Esophagus (tissue), 2 donors: ENCODE measurements at regions not wholly inside any gene's neighbourhood (a gene's known extent, or its start where the extent isn't known, plus 50 kb on each side); places are given as distances from the start of the nearest gene placed in this dataset.
"Not testable (repeated sequence)": the region's sequence is repeated elsewhere in the genome, so short reads cannot be mapped to it uniquely, and the experiment has no call there.

Source experiments
- H3K27ac ChIP-seq, 2 donors: one replicate each; pipeline ENCODE4 v1.5.1; 2013; ENCODE audit warnings: low read depth in 2 of 2, mild to moderate bottlenecking in 2 of 2, inconsistent platforms in 1 of 2, low read length in 1 of 2, moderate library complexity in 1 of 2
- H3K27me3 ChIP-seq, 2 donors: one replicate each; pipeline ENCODE4 v1.6.1; 2013; ENCODE audit warnings: low read length in 2 of 2, control low read depth in 1 of 2, mild to moderate bottlenecking in 1 of 2; ENCODE audit not compliant: insufficient read depth in 2 of 2, control insufficient read depth in 1 of 2
- H3K36me3 ChIP-seq, 2 donors: one replicate each; pipeline ENCODE4 v1.6.1; 2013; ENCODE audit warnings: low read length in 1 of 2; ENCODE audit not compliant: control insufficient read depth in 2 of 2, insufficient read depth in 2 of 2
- H3K4me1 ChIP-seq, 2 donors: one replicate each; pipeline ENCODE4 v1.6.1; 2013; ENCODE audit warnings: low read length in 1 of 2; ENCODE audit not compliant: control insufficient read depth in 2 of 2, insufficient read depth in 2 of 2
- H3K4me3 ChIP-seq, 2 donors: one replicate each; pipeline ENCODE4 v1.5.1; 2013; ENCODE audit warnings: low read length in 2 of 2, mild to moderate bottlenecking in 2 of 2, low read depth in 1 of 2, moderate library complexity in 1 of 2
- H3K9me3 ChIP-seq, 2 donors: one replicate each; pipeline ENCODE4 v1.6.1; 2013; ENCODE audit warnings: mild to moderate bottlenecking in 2 of 2, low read depth in 1 of 2, low read length in 1 of 2, moderate library complexity in 1 of 2; ENCODE audit not compliant: control insufficient read depth in 2 of 2, insufficient read depth in 1 of 2
- WGBS, 2 donors: extraction: QIAGEN DNeasy Blood & Tissue Kit; methylation state at CpG; one replicate each; pipeline ENCODE4 v1.1.7; 2013; 5-methylcytosine and 5-hydroxymethylcytosine counted together
- donor health status: healthy with polysubstance abuse.
- donor health status: Bipolar disorder and iron deficiency.

- H3K4me3 ChIP-seq = no peak overlapping the region
- H3K4me1 ChIP-seq = peaks cover 0 to 4% of the 10 kb centered on the region in 2 donors
- 88 to 95% methylated on average over 1 of the region's 1 CpG for WGBS, 2 donors
- no peaks in the 10 kb centered on the region for H3K27me3 ChIP-seq
- no peaks in the 10 kb centered on the region for H3K9me3 ChIP-seq
- no peaks in the 10 kb centered on the region for H3K36me3 ChIP-seq
- no peak overlapping the region for H3K27ac ChIP-seq
Observed at GRCh38 chr4:124932447-124932846, 219.9 kb upstream of the ANKRD50 start.

GRCh38 chr4:124931050-124931449 is 218.5 kb upstream of the ANKRD50 start:
- Histone ChIP-seq H3K4me3 (no peak overlapping the region), H3K36me3 (no peaks in the 10 kb centered on the region), H3K9me3 (peaks cover 0 to 4% of the 10 kb centered on the region in 2 donors), H3K27ac (no peak overlapping the region), H3K4me1 (no peaks in the 10 kb centered on the region), H3K27me3 (no peaks in the 10 kb centered on the region)
- 54 to 72% methylated on average over 1 of the region's 1 CpG for WGBS, 2 donors

GRCh38 chr4:124922748-124923147 is 210.2 kb upstream of the ANKRD50 start:
- H3K4me1 ChIP-seq, H3K9me3 ChIP-seq, H3K4me3 ChIP-seq, H3K27ac ChIP-seq, H3K27me3 ChIP-seq, H3K36me3 ChIP-seq: not testable (repeated sequence)
- 96 to 98% methylated on average over 12 of the region's 12 CpGs for WGBS, 2 donors

GRCh38 chr4:124918559-124919122 is 206.1 kb upstream of the ANKRD50 start:
- Histone ChIP-seq H3K27ac (no peak overlapping the region), H3K27me3 (no peaks in the 10 kb centered on the region), H3K9me3 (no peaks in the 10 kb centered on the region), H3K4me1 (no peaks in the 10 kb centered on the region), H3K4me3 (no peak overlapping the region), H3K36me3 (no peaks in the 10 kb centered on the region)
- WGBS, 2 donors = 79 to 86% methylated on average over 3 of the region's 3 CpGs

- Histone ChIP-seq H3K4me3 (no peak overlapping the region), H3K9me3 (no peaks in the 10 kb centered on the region), H3K36me3 (no peaks in the 10 kb centered on the region), H3K27me3 (no peaks in the 10 kb centered on the region), H3K27ac (no peak overlapping the region), H3K4me1 (no peaks in the 10 kb centered on the region)
- 63 to 86% methylated on average over 1 of the region's 1 CpG for WGBS, 2 donors
Observed at GRCh38 chr4:124915073-124915472, 202.5 kb upstream of the ANKRD50 start.

- H3K4me1 ChIP-seq = no peaks in the 10 kb centered on the region
- WGBS, 2 donors = 89 to 93% methylated on average over 1 of the region's 1 CpG
- H3K9me3 ChIP-seq = no peaks in the 10 kb centered on the region
- H3K27me3 ChIP-seq = no peaks in the 10 kb centered on the region
- no peak overlapping the region for H3K4me3 ChIP-seq
- H3K27ac ChIP-seq = no peak overlapping the region
- H3K36me3 ChIP-seq = no peaks in the 10 kb centered on the region
Observed at GRCh38 chr4:124913237-124913636, 200.7 kb upstream of the ANKRD50 start.

- no peaks in the 10 kb centered on the region for H3K36me3 ChIP-seq
- H3K27ac ChIP-seq = no peak overlapping the region
- H3K4me1 ChIP-seq = no peaks in the 10 kb centered on the region
- no peaks in the 10 kb centered on the region for H3K27me3 ChIP-seq
- no peaks in the 10 kb centered on the region for H3K9me3 ChIP-seq
- no peak overlapping the region for H3K4me3 ChIP-seq
Observed at GRCh38 chr4:124910327-124910726, 197.8 kb upstream of the ANKRD50 start.

GRCh38 chr4:124907881-124908280 is 195.3 kb upstream of the ANKRD50 start:
- H3K9me3 ChIP-seq = no peaks in the 10 kb centered on the region
- 83 to 84% methylated on average over 3 of the region's 3 CpGs for WGBS, 2 donors
- no peak overlapping the region for H3K4me3 ChIP-seq
- H3K27ac ChIP-seq = no peak overlapping the region
- no peaks in the 10 kb centered on the region for H3K4me1 ChIP-seq
- H3K27me3 ChIP-seq = no peaks in the 10 kb centered on the region
- H3K36me3 ChIP-seq = no peaks in the 10 kb centered on the region

DNA sequence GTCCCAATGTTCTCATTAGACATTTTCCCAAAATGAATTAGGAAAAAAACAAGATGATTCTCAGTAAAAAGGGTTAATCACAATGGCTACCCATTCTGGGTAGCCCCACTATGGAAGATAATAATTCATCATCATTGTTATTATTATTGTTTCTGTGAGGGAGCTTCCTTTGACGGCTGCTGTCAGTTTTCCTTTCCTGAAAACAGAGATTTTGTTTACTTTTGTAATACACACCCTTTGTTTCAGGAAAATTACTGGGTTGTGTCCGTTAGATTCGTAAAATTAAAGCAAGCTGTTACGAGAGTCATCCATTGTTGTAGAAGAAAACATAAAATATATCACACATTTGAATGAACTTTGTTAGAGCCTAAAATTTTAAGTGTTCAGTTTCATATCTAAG is 192.9 kb upstream of the ANKRD50 start:
- Histone ChIP-seq H3K4me3 (no peak overlapping the region), H3K27me3 (no peaks in the 10 kb centered on the region), H3K36me3 (no peaks in the 10 kb centered on the region), H3K27ac (no peak overlapping the region), H3K9me3 (no peaks in the 10 kb centered on the region), H3K4me1 (no peaks in the 10 kb centered on the region)
- WGBS, 2 donors = 47 to 49% methylated on average over 4 of the region's 4 CpGs

DNA sequence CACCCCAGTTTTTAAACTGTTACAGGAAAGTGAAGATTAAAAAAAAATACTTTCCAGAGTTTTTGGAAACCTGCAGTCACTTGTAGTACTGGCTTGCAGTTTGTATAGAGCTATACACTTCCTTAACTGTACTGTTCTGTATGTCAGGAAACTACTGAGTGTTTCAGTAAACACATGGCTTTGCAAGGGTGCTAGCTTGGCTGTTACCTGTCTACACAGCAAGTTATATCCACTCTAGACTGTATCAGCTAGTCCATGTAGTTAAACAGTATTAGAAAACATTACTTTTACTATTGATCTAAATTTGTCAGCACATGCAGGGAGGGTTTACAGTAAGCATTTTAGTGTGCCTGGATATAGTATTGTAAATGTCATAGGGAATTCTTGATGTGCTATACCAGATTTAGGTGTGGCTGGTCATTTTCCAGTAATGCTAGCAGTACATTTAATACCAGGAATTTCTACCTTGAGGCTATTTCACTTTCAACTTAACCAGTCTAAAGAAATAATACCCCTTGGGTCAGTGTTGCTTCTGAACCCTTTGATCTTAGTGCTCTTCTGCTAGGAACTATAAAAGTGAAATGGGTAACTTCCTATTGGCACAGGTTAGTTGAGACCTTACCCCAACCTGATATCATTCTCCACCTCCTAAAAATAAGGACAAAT is 192.3 kb upstream of the ANKRD50 start:
- H3K4me3 ChIP-seq = no peak overlapping the region
- no peaks in the 10 kb centered on the region for H3K27me3 ChIP-seq
- H3K36me3 ChIP-seq = no peaks in the 10 kb centered on the region
- no peaks in the 10 kb centered on the region for H3K4me1 ChIP-seq
- H3K27ac ChIP-seq = no peak overlapping the region
- H3K9me3 ChIP-seq = no peaks in the 10 kb centered on the region
